IMR-90 (cell line): ENCODE measurements at regions not wholly inside any gene's neighbourhood (a gene's known extent, or its start where the extent isn't known, plus 50 kb on each side); places are given as distances from the start of the nearest gene placed in this dataset.

Experiments
- ATAC-seq: fragments of 200-7000 bp; cut with Tn5 transposase; 2 replicates; pipeline ENCODE4 v1.9.1; 2020; ENCODE audit warnings: low read depth, mild to moderate bottlenecking, moderate library complexity
- BruUV-seq: library from RNA; stranded (reverse); fragments of 400-500 nt; replicated peaks from 2 replicates; lab custom pipeline; 2021; lab: Mats Ljungman, UMichigan
- CTCF ChIA-PET: fragments of 300-600 bp; formaldehyde crosslinking; extraction: SDS; loops from one replicate; lab custom pipeline; 2021; ENCODE audit warnings: antibody characterized with exemption; lab: Yijun Ruan, JAX
- POLR2A ChIA-PET: fragments of 300-600 bp; sonication (Branson Sonifier 250); formaldehyde crosslinking; loops from one replicate; lab custom pipeline; 2022; ENCODE audit warnings: antibody characterized with exemption; ENCODE audit not compliant: unreplicated experiment; lab: Charles Lee
- DNase-seq: peaks from one replicate; pipeline ENCODE4 v3.0.0; 2013
- H2AFZ ChIP-seq: replicated peaks from 2 replicates; pipeline ENCODE3; 2013; ENCODE audit warnings: low read length, mild to moderate bottlenecking; ENCODE audit not compliant: poor library complexity
- H2AK5ac ChIP-seq: 2 replicates; pipeline ENCODE4 v1.6.1; 2013; ENCODE audit warnings: low read depth, low read length, inconsistent platforms
- H2AK9ac ChIP-seq: replicated peaks from 2 replicates; pipeline ENCODE3; 2013; ENCODE audit warnings: mild to moderate bottlenecking, low read depth, low read length, moderate library complexity; ENCODE audit not compliant: poor library complexity
- H2BK120ac ChIP-seq: 2 replicates; pipeline ENCODE4 v1.6.1; 2013; ENCODE audit warnings: low read depth, low read length, inconsistent platforms
- H2BK15ac ChIP-seq: 3 replicates; pipeline ENCODE4 v1.6.1; 2013; ENCODE audit warnings: low read depth, low read length, inconsistent platforms
- H2BK20ac ChIP-seq: 2 replicates; pipeline ENCODE4 v1.6.1; 2013; ENCODE audit warnings: low read depth, mild to moderate bottlenecking, inconsistent platforms, low read length, moderate library complexity
- H2BK5ac ChIP-seq: 2 replicates; pipeline ENCODE4 v1.6.1; 2013; ENCODE audit warnings: mild to moderate bottlenecking, low read depth, low read length, inconsistent platforms; ENCODE audit not compliant: poor library complexity, severe bottlenecking
- H3K14ac ChIP-seq: replicated peaks from 2 replicates; pipeline ENCODE4 v1.6.1; 2013; ENCODE audit warnings: low read depth, low read length, inconsistent platforms
- H3K18ac ChIP-seq: 2 replicates; pipeline ENCODE4 v1.6.1; 2013; ENCODE audit warnings: low read depth, low read length, control low read depth
- H3K23ac ChIP-seq: 2 replicates; pipeline ENCODE4 v1.6.1; 2013; ENCODE audit warnings: low read depth, low read length, inconsistent platforms
- H3K27ac ChIP-seq: 2 replicates; pipeline ENCODE4 v1.5.1; 2013; ENCODE audit warnings: mild to moderate bottlenecking, control low read depth, low read length; ENCODE audit not compliant: insufficient read depth
- H3K27me3 ChIP-seq: 2 replicates; pipeline ENCODE4 v1.6.1; 2013; ENCODE audit warnings: low read length; ENCODE audit not compliant: control insufficient read depth, insufficient read depth
- H3K36me3 ChIP-seq: 2 replicates; pipeline ENCODE4 v1.6.1; 2013; ENCODE audit warnings: low read length, mixed read lengths; ENCODE audit not compliant: control insufficient read depth, insufficient read depth
- H3K4ac ChIP-seq: 2 replicates; pipeline ENCODE4 v1.6.1; 2013; ENCODE audit warnings: low read depth, low read length, inconsistent platforms
- H3K4me1 ChIP-seq: 2 replicates; pipeline ENCODE4 v1.6.1; 2013; ENCODE audit warnings: low read length, mixed read lengths; ENCODE audit not compliant: control insufficient read depth, insufficient read depth
- H3K4me2 ChIP-seq: 2 replicates; pipeline ENCODE4 v1.6.1; 2013; ENCODE audit warnings: low read depth, mild to moderate bottlenecking, control low read depth, low read length, moderate library complexity
- H3K4me3 ChIP-seq: 2 replicates; pipeline ENCODE4 v1.5.1; 2013; ENCODE audit warnings: low read depth, mild to moderate bottlenecking, control low read depth, low read length, moderate library complexity; ENCODE audit not compliant: insufficient read depth
- H3K56ac ChIP-seq: 2 replicates; pipeline ENCODE4 v1.6.1; 2013; ENCODE audit warnings: low read length, inconsistent platforms; ENCODE audit not compliant: insufficient read depth; ENCODE audit errors: extremely low read depth
- H3K79me1 ChIP-seq, 2 experiments: 2 replicates each; pipeline ENCODE4 v1.6.1; 2013; ENCODE audit warnings: low read length in 2 of 2, inconsistent platforms in 1 of 2, low read depth in 1 of 2
- H3K9ac ChIP-seq: 2 replicates; pipeline ENCODE4 v1.6.1; 2013; ENCODE audit warnings: low read depth, low read length, control low read depth
- H3K9me1 ChIP-seq: 2 replicates; pipeline ENCODE4 v1.6.1; 2013; ENCODE audit warnings: low read length, inconsistent platforms; ENCODE audit not compliant: insufficient read depth
- H3K9me3 ChIP-seq: 2 replicates; pipeline ENCODE4 v1.6.1; 2013; ENCODE audit warnings: low read length; ENCODE audit not compliant: control insufficient read depth, insufficient read depth
- H4K20me1 ChIP-seq: 2 replicates; pipeline ENCODE4 v1.6.1; 2013; ENCODE audit warnings: low read length, inconsistent platforms; ENCODE audit not compliant: insufficient read depth
- H4K5ac ChIP-seq: 2 replicates; pipeline ENCODE4 v1.6.1; 2013; ENCODE audit warnings: mild to moderate bottlenecking, low read depth, low read length, control low read depth
- H4K8ac ChIP-seq, 2 experiments: 2 replicates each; pipeline ENCODE4 v1.6.1; 2013; ENCODE audit warnings: low read depth in 2 of 2, low read length in 2 of 2, control low read depth in 1 of 2, inconsistent platforms in 1 of 2
- H4K91ac ChIP-seq: 2 replicates; pipeline ENCODE4 v1.6.1; 2013; ENCODE audit warnings: low read depth, low read length, inconsistent platforms; ENCODE audit not compliant: insufficient read depth
- BHLHE40 ChIP-seq: fragments of 150-350 bp; IDR thresholded peaks from 2 replicates; pipeline ENCODE4 v1.6.1; 2016; ENCODE audit warnings: mild to moderate bottlenecking, low read depth, low read length
- MXI1 ChIP-seq: IDR thresholded peaks from 2 replicates; pipeline ENCODE4 v1.6.1; 2012; ENCODE audit warnings: low read depth, mild to moderate bottlenecking, low read length, moderate library complexity, borderline replicate concordance
- RFX5 ChIP-seq: IDR thresholded peaks from 2 replicates; pipeline ENCODE4 v1.8.0; 2012; ENCODE audit warnings: low read depth, mild to moderate bottlenecking, low read length, moderate library complexity
- WGBS, 2 experiments: methylation state at CpG; one replicate each; pipeline versions ENCODE4 v1.1.5 to v1.1.7; 2013; ENCODE audit warnings: missing lambda C conversion rate in 2 of 2; ENCODE audit not compliant: insufficient read length in 1 of 2; ENCODE audit errors: extremely low coverage in 2 of 2; 5-methylcytosine and 5-hydroxymethylcytosine counted together
- dilution Hi-C: fragments of 300-500 bp; cut with HindIII; formaldehyde crosslinking; loops from one replicate; pipeline ENCODE4 v1.14.3; 2018; ENCODE audit warnings: low sequenced_read_pairs; ENCODE audit not compliant: unreplicated experiment
- in situ Hi-C: fragments of 300-500 bp; cut with MboI; formaldehyde crosslinking; loops from 3 replicates; pipeline ENCODE4 v1.14.3; 2019; ENCODE audit warnings: low sequenced_read_pairs, inconsistent platforms, mixed read lengths
- intact Hi-C: fragments of 100-400 bp; cut with micrococcal nuclease; formaldehyde crosslinking; loops from 2 replicates; pipeline ENCODE4 v1.10.0; 2022
- TF ChIP-seq, protein P1 (sequence below): fragments of 150-350 bp; IDR thresholded peaks from 2 replicates; pipeline ENCODE4 v1.6.1; 2017; ENCODE audit warnings: mild to moderate bottlenecking, antibody characterized with exemption, low read length, low read depth

DNA sequence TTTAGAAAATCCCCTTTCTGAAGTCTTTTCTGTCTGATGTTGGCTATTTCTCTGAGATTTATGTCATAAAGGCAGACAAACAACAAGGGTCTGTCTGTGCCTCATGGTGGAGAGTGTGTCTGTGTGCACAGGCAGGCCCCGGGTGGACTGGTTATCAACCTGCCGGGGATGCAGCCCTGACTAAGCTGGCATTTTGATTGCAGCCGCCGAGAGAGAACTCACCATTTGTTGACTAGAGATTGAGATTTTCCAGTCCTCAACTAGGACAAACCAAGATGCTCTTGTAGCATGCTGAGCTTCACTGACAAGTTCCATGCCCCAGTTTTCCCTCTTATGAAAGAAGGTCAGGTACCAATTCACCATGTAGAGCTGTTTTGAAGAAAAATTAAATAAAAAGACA is 363.6 kb upstream of the CNR1 start:
- H3K4me1 ChIP-seq = no peaks in the 10 kb centered on the region
- no peak overlapping the region for H4K5ac ChIP-seq
- no peak overlapping the region for H3K23ac ChIP-seq
- no peak overlapping the region for H3K18ac ChIP-seq
- H2AK5ac ChIP-seq = no peak overlapping the region
- H3K36me3 ChIP-seq = no peaks in the 10 kb centered on the region
- no peak overlapping the region for H2AK9ac ChIP-seq
- H3K9me3 ChIP-seq = no peaks in the 10 kb centered on the region
- H3K79me1 ChIP-seq = no peaks in the 10 kb centered on the region
- no CpG with 5 or more reads among the region's 4 CpGs for WGBS, 2 experiments
- no TSS peak for BruUV-seq
- ChIA-PET CTCF (no interaction called here), POLR2A (no interaction called here)
- H4K91ac ChIP-seq = no peak overlapping the region
- H2BK20ac ChIP-seq = no peak overlapping the region
- no peak overlapping the region for H3K4ac ChIP-seq
- DNase-seq (no peak), ATAC-seq (no peak)
- H3K9ac ChIP-seq = no peak overlapping the region
- no peak overlapping the region for H3K4me2 ChIP-seq
- H3K56ac ChIP-seq = no peak overlapping the region
- no peaks in the 10 kb centered on the region for H3K9me1 ChIP-seq
- TF ChIP-seq RFX5 (no peak), MXI1 (no peak), BHLHE40 (no peak)
- TF ChIP-seq, protein P1, sequence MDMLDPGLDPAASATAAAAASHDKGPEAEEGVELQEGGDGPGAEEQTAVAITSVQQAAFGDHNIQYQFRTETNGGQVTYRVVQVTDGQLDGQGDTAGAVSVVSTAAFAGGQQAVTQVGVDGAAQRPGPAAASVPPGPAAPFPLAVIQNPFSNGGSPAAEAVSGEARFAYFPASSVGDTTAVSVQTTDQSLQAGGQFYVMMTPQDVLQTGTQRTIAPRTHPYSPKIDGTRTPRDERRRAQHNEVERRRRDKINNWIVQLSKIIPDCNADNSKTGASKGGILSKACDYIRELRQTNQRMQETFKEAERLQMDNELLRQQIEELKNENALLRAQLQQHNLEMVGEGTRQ = no peak
- no peak overlapping the region for H2BK15ac ChIP-seq
- intact Hi-C loops = no loop called here
- no peak overlapping the region for H3K27ac ChIP-seq
- H2BK5ac ChIP-seq = no peak overlapping the region
- H3K4me3 ChIP-seq = no peak overlapping the region
- in situ Hi-C loops = no loop called here
- H4K20me1 ChIP-seq = no peaks in the 10 kb centered on the region
- no peak overlapping the region for H2BK120ac ChIP-seq
- H2AFZ ChIP-seq = no peak overlapping the region
- H3K27me3 ChIP-seq = no peaks in the 10 kb centered on the region
- no peak overlapping the region for H3K14ac ChIP-seq
- H4K8ac ChIP-seq = no peak overlapping the region
- dilution Hi-C loops = no loop called here
